HEK293 (cell line): ENCODE measurements at regions not wholly inside any gene's neighbourhood (a gene's known extent, or its start where the extent isn't known, plus 50 kb on each side); places are given as distances from the start of the nearest gene placed in this dataset.

Experiments
- CTCF ChIA-PET: fragments of 350-600 bp; formaldehyde crosslinking; extraction: SDS; loops from one replicate; lab custom pipeline; 2021; ENCODE audit warnings: antibody characterized with exemption; lab: Yijun Ruan, JAX
- POLR2A ChIA-PET: fragments of 300-600 bp; formaldehyde crosslinking; extraction: SDS; loops from one replicate; lab custom pipeline; 2020; ENCODE audit warnings: antibody characterized with exemption, inconsistent platforms; lab: Yijun Ruan, JAX
- H3K27ac ChIP-seq: fragments of 200-500 bp; sonication (Bioruptor generic); 2 replicates; pipeline ENCODE4 v1.5.1; 2014; ENCODE audit warnings: low read depth, low read length, control low read depth, inconsistent platforms; ENCODE audit errors: extremely low read depth
- H3K36me3 ChIP-seq, 2 experiments: fragments of 200-500 bp in 1 of 2; sonication (Bioruptor generic) in 1 of 2; 1 replicate in 1 of 2; 2 replicates in 1 of 2; pipeline ENCODE4 v1.5.1; 2014 to 2017; ENCODE audit warnings: inconsistent platforms in 2 of 2, low read length in 2 of 2; ENCODE audit not compliant: control insufficient read depth in 2 of 2, insufficient read depth in 1 of 2
- H3K4me1 ChIP-seq: fragments of 200-500 bp; sonication (Bioruptor generic); 2 replicates; pipeline ENCODE4 v1.5.1; 2014; ENCODE audit warnings: mild to moderate bottlenecking, low read length, inconsistent platforms; ENCODE audit not compliant: control insufficient read depth, insufficient read depth
- H3K4me3 ChIP-seq: 2 replicates; pipeline ENCODE4 v1.5.1; 2011; ENCODE audit warnings: low read depth, mild to moderate bottlenecking, control low read depth, low read length, moderate library complexity
- H3K9me3 ChIP-seq: fragments of 200-500 bp; sonication (Bioruptor generic); 2 replicates; pipeline ENCODE4 v1.5.1; 2014; ENCODE audit warnings: low read depth, low read length, inconsistent platforms; ENCODE audit not compliant: control insufficient read depth, insufficient read depth
- GLIS1 ChIP-seq: fragments of 450-650 bp; formaldehyde crosslinking; IDR thresholded peaks from 2 replicates; pipeline ENCODE4 v1.5.1; 2016; ENCODE audit warnings: missing biosample characterization, missing genetic modification characterization
- GLIS2 ChIP-seq: fragments of 450-650 bp; formaldehyde crosslinking; IDR thresholded peaks from 2 replicates; pipeline ENCODE4 v1.5.1; 2016; ENCODE audit warnings: missing biosample characterization, missing genetic modification characterization
- HOXA7 ChIP-seq: sonication (generic); formaldehyde crosslinking; IDR thresholded peaks from 2 replicates; pipeline ENCODE4 v1.8.1; 2022; ENCODE audit warnings: missing genetic modification reagents, borderline replicate concordance
- KLF1 ChIP-seq: fragments of 450-650 bp; formaldehyde crosslinking; IDR thresholded peaks from 2 replicates; pipeline ENCODE4 v1.5.1; 2016; ENCODE audit warnings: missing biosample characterization, missing genetic modification characterization
- SCRT2 ChIP-seq: fragments of 450-650 bp; formaldehyde crosslinking; IDR thresholded peaks from 2 replicates; pipeline ENCODE4 v1.5.1; 2016; ENCODE audit warnings: missing biosample characterization, missing genetic modification characterization
- SP2 ChIP-seq: fragments of 450-650 bp; formaldehyde crosslinking; IDR thresholded peaks from 2 replicates; pipeline ENCODE4 v1.5.1; 2016; ENCODE audit warnings: missing biosample characterization, missing genetic modification characterization
- ZNF114 ChIP-seq: fragments of 450-650 bp; formaldehyde crosslinking; IDR thresholded peaks from 2 replicates; pipeline ENCODE4 v1.5.0; 2017; ENCODE audit warnings: missing biosample characterization, missing genetic modification characterization
- ZNF16 ChIP-seq: fragments of 450-650 bp; formaldehyde crosslinking; IDR thresholded peaks from 2 replicates; pipeline ENCODE4 v1.5.1; 2016; ENCODE audit warnings: low read depth, missing biosample characterization, missing genetic modification characterization
- ZNF211 ChIP-seq: fragments of 450-650 bp; formaldehyde crosslinking; IDR thresholded peaks from 2 replicates; pipeline ENCODE4 v1.5.1; 2016; ENCODE audit warnings: low read depth, missing biosample characterization, missing genetic modification characterization
- ZNF324 ChIP-seq: fragments of 450-650 bp; formaldehyde crosslinking; IDR thresholded peaks from 2 replicates; pipeline ENCODE4 v1.5.1; 2016; ENCODE audit warnings: missing biosample characterization, missing genetic modification characterization
- ZNF416 ChIP-seq: fragments of 450-650 bp; formaldehyde crosslinking; IDR thresholded peaks from 2 replicates; pipeline ENCODE4 v1.5.1; 2016; ENCODE audit warnings: missing biosample characterization, missing genetic modification characterization
- ZNF521 ChIP-seq: fragments of 450-650 bp; formaldehyde crosslinking; IDR thresholded peaks from 2 replicates; pipeline ENCODE4 v1.5.1; 2017; ENCODE audit warnings: missing biosample characterization, mild to moderate bottlenecking, missing genetic modification characterization
- ZNF596 ChIP-seq: fragments of 450-650 bp; IDR thresholded peaks from 2 replicates; pipeline ENCODE4 v1.5.0; 2018; ENCODE audit warnings: missing biosample characterization, mild to moderate bottlenecking, missing genetic modification characterization, moderate library complexity
- ZNF600 ChIP-seq: fragments of 450-650 bp; formaldehyde crosslinking; IDR thresholded peaks from 2 replicates; pipeline ENCODE4 v1.5.1; 2016; ENCODE audit warnings: missing biosample characterization, missing genetic modification characterization
- ZNF654 ChIP-seq: fragments of 450-650 bp; formaldehyde crosslinking; IDR thresholded peaks from 2 replicates; pipeline ENCODE4 v1.5.1; 2016; ENCODE audit warnings: low read depth, missing biosample characterization, missing genetic modification characterization
- ZSCAN23 ChIP-seq: fragments of 450-650 bp; formaldehyde crosslinking; IDR thresholded peaks from 2 replicates; pipeline ENCODE4 v1.5.1; 2016; ENCODE audit warnings: missing biosample characterization, missing genetic modification characterization
- TF ChIP-seq, protein P1 (sequence below): fragments of 450-650 bp; formaldehyde crosslinking; IDR thresholded peaks from 2 replicates; pipeline ENCODE4 v1.5.1; 2016; ENCODE audit warnings: missing biosample characterization, missing genetic modification characterization
- TF ChIP-seq, protein P2 (sequence below): fragments of 450-650 bp; formaldehyde crosslinking; IDR thresholded peaks from 2 replicates; pipeline ENCODE4 v1.5.1; 2016; ENCODE audit warnings: missing biosample characterization, missing genetic modification characterization
- TF ChIP-seq, protein P3 (sequence below): fragments of 450-650 bp; formaldehyde crosslinking; IDR thresholded peaks from 2 replicates; pipeline ENCODE4 v1.5.1; 2016; ENCODE audit warnings: missing biosample characterization, missing genetic modification characterization
- TF ChIP-seq, protein P4 (sequence below): fragments of 450-650 bp; formaldehyde crosslinking; IDR thresholded peaks from 2 replicates; pipeline ENCODE4 v1.5.1; 2016; ENCODE audit warnings: missing biosample characterization, missing genetic modification characterization

DNA sequence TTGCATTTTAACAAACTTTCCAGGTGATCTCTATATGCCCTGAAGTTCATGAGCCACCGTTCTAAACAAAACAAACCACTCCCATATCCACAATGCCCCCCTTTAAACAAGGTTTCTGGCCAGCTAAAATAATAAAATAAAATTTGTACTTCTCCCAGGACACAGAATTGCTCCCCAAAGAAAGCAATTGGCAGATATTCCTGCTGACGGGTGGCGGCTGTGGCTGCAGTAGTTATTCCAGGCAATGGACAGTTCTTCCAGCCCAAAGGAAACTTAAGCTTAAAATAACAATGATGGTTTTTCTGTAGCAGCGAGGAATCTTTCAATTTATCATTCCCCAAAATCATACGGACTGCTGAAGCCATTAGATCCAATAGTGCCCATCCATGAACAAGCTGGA lies 260.5 kb upstream of the ZNF521 start:
- Histone ChIP-seq H3K4me3 (no peak overlapping the region), H3K9me3 (no peaks in the 10 kb centered on the region), H3K36me3 (no peaks in the 10 kb centered on the region), H3K4me1 (no peaks in the 10 kb centered on the region), H3K27ac (no peak overlapping the region)
- CTCF ChIA-PET: interaction anchor here (1.1 kb wide), 1 partner anchor 284 kb away, joined by 3 read pairs; no protein-coding TSS in a partner anchor
- TF ChIP-seq ZNF416: no peak
- no peak for TF ChIP-seq GLIS1 (tag by site-specific recombination)
- TF ChIP-seq, protein P1, sequence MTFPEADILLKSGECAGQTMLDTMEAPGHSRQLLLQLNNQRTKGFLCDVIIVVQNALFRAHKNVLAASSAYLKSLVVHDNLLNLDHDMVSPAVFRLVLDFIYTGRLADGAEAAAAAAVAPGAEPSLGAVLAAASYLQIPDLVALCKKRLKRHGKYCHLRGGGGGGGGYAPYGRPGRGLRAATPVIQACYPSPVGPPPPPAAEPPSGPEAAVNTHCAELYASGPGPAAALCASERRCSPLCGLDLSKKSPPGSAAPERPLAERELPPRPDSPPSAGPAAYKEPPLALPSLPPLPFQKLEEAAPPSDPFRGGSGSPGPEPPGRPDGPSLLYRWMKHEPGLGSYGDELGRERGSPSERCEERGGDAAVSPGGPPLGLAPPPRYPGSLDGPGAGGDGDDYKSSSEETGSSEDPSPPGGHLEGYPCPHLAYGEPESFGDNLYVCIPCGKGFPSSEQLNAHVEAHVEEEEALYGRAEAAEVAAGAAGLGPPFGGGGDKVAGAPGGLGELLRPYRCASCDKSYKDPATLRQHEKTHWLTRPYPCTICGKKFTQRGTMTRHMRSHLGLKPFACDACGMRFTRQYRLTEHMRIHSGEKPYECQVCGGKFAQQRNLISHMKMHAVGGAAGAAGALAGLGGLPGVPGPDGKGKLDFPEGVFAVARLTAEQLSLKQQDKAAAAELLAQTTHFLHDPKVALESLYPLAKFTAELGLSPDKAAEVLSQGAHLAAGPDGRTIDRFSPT (tag by site-specific recombination): no peak
- TF ChIP-seq ZNF114: no peak
- TF ChIP-seq ZNF521: no peak
- TF ChIP-seq GLIS2: no peak
- TF ChIP-seq KLF1 (tag by site-specific recombination): no peak
- TF ChIP-seq ZNF600 (tag by site-specific recombination): no peak
- TF ChIP-seq ZNF16 (tag by site-specific recombination): no peak
- no peak for TF ChIP-seq SP2 (tag by site-specific recombination)
- TF ChIP-seq, protein P2, sequence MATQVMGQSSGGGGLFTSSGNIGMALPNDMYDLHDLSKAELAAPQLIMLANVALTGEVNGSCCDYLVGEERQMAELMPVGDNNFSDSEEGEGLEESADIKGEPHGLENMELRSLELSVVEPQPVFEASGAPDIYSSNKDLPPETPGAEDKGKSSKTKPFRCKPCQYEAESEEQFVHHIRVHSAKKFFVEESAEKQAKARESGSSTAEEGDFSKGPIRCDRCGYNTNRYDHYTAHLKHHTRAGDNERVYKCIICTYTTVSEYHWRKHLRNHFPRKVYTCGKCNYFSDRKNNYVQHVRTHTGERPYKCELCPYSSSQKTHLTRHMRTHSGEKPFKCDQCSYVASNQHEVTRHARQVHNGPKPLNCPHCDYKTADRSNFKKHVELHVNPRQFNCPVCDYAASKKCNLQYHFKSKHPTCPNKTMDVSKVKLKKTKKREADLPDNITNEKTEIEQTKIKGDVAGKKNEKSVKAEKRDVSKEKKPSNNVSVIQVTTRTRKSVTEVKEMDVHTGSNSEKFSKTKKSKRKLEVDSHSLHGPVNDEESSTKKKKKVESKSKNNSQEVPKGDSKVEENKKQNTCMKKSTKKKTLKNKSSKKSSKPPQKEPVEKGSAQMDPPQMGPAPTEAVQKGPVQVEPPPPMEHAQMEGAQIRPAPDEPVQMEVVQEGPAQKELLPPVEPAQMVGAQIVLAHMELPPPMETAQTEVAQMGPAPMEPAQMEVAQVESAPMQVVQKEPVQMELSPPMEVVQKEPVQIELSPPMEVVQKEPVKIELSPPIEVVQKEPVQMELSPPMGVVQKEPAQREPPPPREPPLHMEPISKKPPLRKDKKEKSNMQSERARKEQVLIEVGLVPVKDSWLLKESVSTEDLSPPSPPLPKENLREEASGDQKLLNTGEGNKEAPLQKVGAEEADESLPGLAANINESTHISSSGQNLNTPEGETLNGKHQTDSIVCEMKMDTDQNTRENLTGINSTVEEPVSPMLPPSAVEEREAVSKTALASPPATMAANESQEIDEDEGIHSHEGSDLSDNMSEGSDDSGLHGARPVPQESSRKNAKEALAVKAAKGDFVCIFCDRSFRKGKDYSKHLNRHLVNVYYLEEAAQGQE: no peak
- TF ChIP-seq, protein P3, sequence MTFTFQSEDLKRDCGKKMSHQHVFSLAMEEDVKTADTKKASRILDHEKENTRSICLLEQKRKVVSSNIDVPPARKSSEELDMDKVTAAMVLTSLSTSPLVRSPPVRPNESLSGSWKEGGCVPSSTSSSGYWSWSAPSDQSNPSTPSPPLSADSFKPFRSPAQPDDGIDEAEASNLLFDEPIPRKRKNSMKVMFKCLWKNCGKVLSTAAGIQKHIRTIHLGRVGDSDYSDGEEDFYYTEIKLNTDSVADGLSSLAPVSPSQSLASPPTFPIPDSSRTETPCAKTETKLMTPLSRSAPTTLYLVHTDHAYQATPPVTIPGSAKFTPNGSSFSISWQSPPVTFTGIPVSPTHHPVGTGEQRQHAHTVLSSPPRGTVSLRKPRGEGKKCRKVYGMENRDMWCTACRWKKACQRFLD (tag by site-specific recombination): no peak
- no peak for TF ChIP-seq ZSCAN23 (tag by site-specific recombination)
- no peak for TF ChIP-seq ZNF324 (tag by site-specific recombination)
- TF ChIP-seq, protein P4, sequence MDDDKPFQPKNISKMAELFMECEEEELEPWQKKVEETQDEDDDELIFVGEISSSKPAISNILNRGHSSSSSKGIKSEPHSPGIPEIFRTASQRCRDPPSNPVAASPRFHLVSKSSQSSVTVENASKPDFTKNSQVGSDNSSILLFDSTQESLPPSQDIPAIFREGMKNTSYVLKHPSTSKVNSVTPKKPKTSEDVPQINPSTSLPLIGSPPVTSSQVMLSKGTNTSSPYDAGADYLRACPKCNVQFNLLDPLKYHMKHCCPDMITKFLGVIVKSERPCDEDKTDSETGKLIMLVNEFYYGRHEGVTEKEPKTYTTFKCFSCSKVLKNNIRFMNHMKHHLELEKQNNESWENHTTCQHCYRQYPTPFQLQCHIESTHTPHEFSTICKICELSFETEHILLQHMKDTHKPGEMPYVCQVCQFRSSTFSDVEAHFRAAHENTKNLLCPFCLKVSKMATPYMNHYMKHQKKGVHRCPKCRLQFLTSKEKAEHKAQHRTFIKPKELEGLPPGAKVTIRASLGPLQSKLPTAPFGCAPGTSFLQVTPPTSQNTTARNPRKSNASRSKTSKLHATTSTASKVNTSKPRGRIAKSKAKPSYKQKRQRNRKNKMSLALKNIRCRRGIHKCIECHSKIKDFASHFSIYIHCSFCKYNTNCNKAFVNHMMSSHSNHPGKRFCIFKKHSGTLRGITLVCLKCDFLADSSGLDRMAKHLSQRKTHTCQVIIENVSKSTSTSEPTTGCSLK (tag by site-specific recombination): no peak
- no peak for TF ChIP-seq ZNF654 (tag by site-specific recombination)
- no peak for TF ChIP-seq ZNF596 (tag by site-specific recombination)
- TF ChIP-seq HOXA7 (CRISPR knock-in tag): no peak
- no peak for TF ChIP-seq SCRT2 (tag by site-specific recombination)
- TF ChIP-seq ZNF211: no peak
- POLR2A ChIA-PET: no interaction called here
